Activated CD4-positive, alpha-beta T cell treated with anti-CD3 and anti-CD28 coated beads for 36 hours (primary cell): ENCODE measurements at regions not wholly inside any gene's neighbourhood (a gene's known extent, or its start where the extent isn't known, plus 50 kb on each side); places are given as distances from the start of the nearest gene placed in this dataset.

ENCODE experiments used
- ATAC-seq: fragments of 200-7000 bp; cut with Tn5 transposase; one replicate; pipeline ENCODE4 v1.10.0; 2021; ENCODE audit warnings: mild to moderate bottlenecking, moderate library complexity
- CTCF ChIA-PET: fragments of 350-600 bp; sonication (Branson Sonifier 250); formaldehyde crosslinking; loops from one replicate; lab custom pipeline; 2021; ENCODE audit warnings: antibody characterized with exemption; lab: Charles Lee
- POLR2A ChIA-PET: fragments of 350-600 bp; sonication (Branson Sonifier 250); formaldehyde crosslinking; loops from one replicate; lab custom pipeline; 2021; ENCODE audit warnings: antibody characterized with exemption, inconsistent platforms; lab: Charles Lee
- DNase-seq: peaks from one replicate; pipeline ENCODE4 v3.0.0-alpha.2; 2020
- H3K27ac Mint-ChIP-seq: one replicate; pipeline ENCODE4 v1.8.0; 2021; ENCODE audit warnings: mixed read lengths
- H3K27me3 Mint-ChIP-seq: one replicate; pipeline ENCODE4 v1.8.0; 2021; ENCODE audit warnings: mixed read lengths
- H3K36me3 Mint-ChIP-seq: one replicate; pipeline ENCODE4 v1.8.0; 2021; ENCODE audit warnings: low read depth, mixed read lengths
- H3K4me1 Mint-ChIP-seq: one replicate; pipeline ENCODE4 v1.8.0; 2021; ENCODE audit warnings: mixed read lengths
- H3K4me3 Mint-ChIP-seq: one replicate; pipeline ENCODE4 v1.8.0; 2021; ENCODE audit warnings: mild to moderate bottlenecking, moderate library complexity, mixed read lengths
- H3K9me3 Mint-ChIP-seq: one replicate; pipeline ENCODE4 v1.8.0; 2021; ENCODE audit warnings: low read depth, mixed read lengths
- intact Hi-C, 2 experiments: fragments of 100-400 bp; cut with DNase I in 1 of 2; cut with micrococcal nuclease in 1 of 2; formaldehyde crosslinking; loops; one replicate each; pipeline versions ENCODE4 v1.14.2 to v1.15.1; 2022 to 2024; cut with DNase I, micrococcal nuclease

GRCh38 chr4:58606303-58606702 lies 1496.1 kb upstream of the IGFBP7 start:
- Mint-ChIP-seq H3K27ac (no peak overlapping the region), H3K9me3 (peaks cover 2% of the 10 kb centered on the region), H3K4me1 (no peaks in the 10 kb centered on the region), H3K4me3 (no peak overlapping the region), H3K27me3 (no peaks in the 10 kb centered on the region), H3K36me3 (no peaks in the 10 kb centered on the region)
- ATAC-seq (no peak), DNase-seq (no peak)
- CTCF ChIA-PET: no interaction called here
- intact Hi-C loops: no loop called here
- POLR2A ChIA-PET: no interaction called here

GRCh38 chr4:58603951-58604350 lies 1493.8 kb upstream of the IGFBP7 start:
- ChIA-PET CTCF (no interaction called here), POLR2A (no interaction called here)
- Mint-ChIP-seq H3K4me3 (no peak overlapping the region), H3K9me3 (peaks cover 2% of the 10 kb centered on the region), H3K4me1 (no peaks in the 10 kb centered on the region), H3K27me3 (no peaks in the 10 kb centered on the region), H3K36me3 (no peaks in the 10 kb centered on the region), H3K27ac (no peak overlapping the region)
- DNase-seq (no peak), ATAC-seq (no peak)
- intact Hi-C loops: no loop called here

- Mint-ChIP-seq H3K27ac (no peak overlapping the region), H3K27me3 (no peaks in the 10 kb centered on the region), H3K9me3 (peaks cover 2% of the 10 kb centered on the region), H3K36me3 (no peaks in the 10 kb centered on the region), H3K4me3 (no peak overlapping the region), H3K4me1 (no peaks in the 10 kb centered on the region)
- DNase-seq: no peak
- intact Hi-C loops: no loop called here
- ChIA-PET CTCF (interaction anchor here (0.6 kb wide), 1 partner anchor 400 kb away, joined by 3 read pairs; no protein-coding TSS in a partner anchor), POLR2A (no interaction called here)
- ATAC-seq: no peak
Measured at GRCh38 chr4:58602731-58603359, 1492.7 kb upstream of the IGFBP7 start.

- Mint-ChIP-seq H3K9me3 (peaks cover 2% of the 10 kb centered on the region), H3K27me3 (no peaks in the 10 kb centered on the region), H3K27ac (no peak overlapping the region), H3K4me3 (no peak overlapping the region), H3K4me1 (no peaks in the 10 kb centered on the region), H3K36me3 (no peaks in the 10 kb centered on the region)
- ChIA-PET CTCF (no interaction called here), POLR2A (no interaction called here)
- no peak for DNase-seq
- no peak for ATAC-seq
- intact Hi-C loops: no loop called here
Measured at GRCh38 chr4:58602022-58602421, 1491.8 kb upstream of the IGFBP7 start.

GRCh38 chr4:58600290-58600689 lies 1490.1 kb upstream of the IGFBP7 start:
- intact Hi-C loops: no loop called here
- ATAC-seq: no peak
- no peak overlapping the region for H3K4me3 Mint-ChIP-seq

GRCh38 chr4:58590722-58591121 lies 1480.5 kb upstream of the IGFBP7 start:
- POLR2A ChIA-PET: no interaction called here
- ATAC-seq (no peak), DNase-seq (no peak)
- Mint-ChIP-seq H3K4me3 (no peak overlapping the region), H3K27me3 (no peaks in the 10 kb centered on the region), H3K9me3 (peaks cover 9% of the 10 kb centered on the region), H3K4me1 (no peaks in the 10 kb centered on the region), H3K36me3 (no peaks in the 10 kb centered on the region), H3K27ac (no peak overlapping the region)
- intact Hi-C loops: no loop called here
- CTCF ChIA-PET: no interaction called here

More at GRCh38 chr4:58600290-58600689, 1490.1 kb upstream of the IGFBP7 start:
- H3K27ac Mint-ChIP-seq: no peak overlapping the region
- H3K4me1 Mint-ChIP-seq: no peaks in the 10 kb centered on the region
- no peak for DNase-seq
- POLR2A ChIA-PET: no interaction called here
- peaks cover 2% of the 10 kb centered on the region for H3K9me3 Mint-ChIP-seq
- H3K36me3 Mint-ChIP-seq: no peaks in the 10 kb centered on the region
- H3K27me3 Mint-ChIP-seq: no peaks in the 10 kb centered on the region
- CTCF ChIA-PET: no interaction called here

- no peak overlapping the region for H3K4me3 Mint-ChIP-seq
- intact Hi-C loops: no loop called here
- H3K36me3 Mint-ChIP-seq: no peaks in the 10 kb centered on the region
- H3K4me1 Mint-ChIP-seq: no peaks in the 10 kb centered on the region
- no peak for ATAC-seq
- H3K27ac Mint-ChIP-seq: no peak overlapping the region
- no peaks in the 10 kb centered on the region for H3K27me3 Mint-ChIP-seq
- POLR2A ChIA-PET: no interaction called here
- CTCF ChIA-PET: no interaction called here
- DNase-seq: no peak
- H3K9me3 Mint-ChIP-seq: peaks cover 14% of the 10 kb centered on the region
Measured at GRCh38 chr4:58587856-58588255, 1477.7 kb upstream of the IGFBP7 start.

GRCh38 chr4:58566260-58566659 lies 1456.1 kb upstream of the IGFBP7 start:
- POLR2A ChIA-PET: no interaction called here
- H3K4me3 Mint-ChIP-seq: no peak overlapping the region
- H3K27me3 Mint-ChIP-seq: no peaks in the 10 kb centered on the region
- H3K4me1 Mint-ChIP-seq: no peaks in the 10 kb centered on the region
- no peaks in the 10 kb centered on the region for H3K36me3 Mint-ChIP-seq
- CTCF ChIA-PET: no interaction called here
- intact Hi-C loops: no loop called here
- DNase-seq: no peak
- no peak overlapping the region for H3K27ac Mint-ChIP-seq
- H3K9me3 Mint-ChIP-seq: peaks cover 3% of the 10 kb centered on the region
- ATAC-seq: no peak

GRCh38 chr4:58564695-58565475 lies 1454.7 kb upstream of the IGFBP7 start:
- POLR2A ChIA-PET: no interaction called here
- CTCF ChIA-PET: no interaction called here
- H3K4me3 Mint-ChIP-seq: no peak overlapping the region
- ATAC-seq (no peak), DNase-seq (no peak)
- H3K27ac Mint-ChIP-seq: no peak overlapping the region
- H3K36me3 Mint-ChIP-seq: no peaks in the 10 kb centered on the region
- no peaks in the 10 kb centered on the region for H3K4me1 Mint-ChIP-seq
- intact Hi-C loops: no loop called here
- H3K9me3 Mint-ChIP-seq: peaks cover 3% of the 10 kb centered on the region
- H3K27me3 Mint-ChIP-seq: no peaks in the 10 kb centered on the region

GRCh38 chr4:58561170-58561569 lies 1451.0 kb upstream of the IGFBP7 start:
- Mint-ChIP-seq H3K4me3 (no peak overlapping the region), H3K27ac (no peak overlapping the region), H3K4me1 (no peaks in the 10 kb centered on the region), H3K36me3 (no peaks in the 10 kb centered on the region), H3K9me3 (peaks cover 5% of the 10 kb centered on the region), H3K27me3 (no peaks in the 10 kb centered on the region)
- ChIA-PET CTCF (no interaction called here), POLR2A (no interaction called here)
- intact Hi-C loops: no loop called here
- ATAC-seq: no peak
- DNase-seq: no peak

- Mint-ChIP-seq H3K4me3 (no peak overlapping the region), H3K27ac (no peak overlapping the region), H3K36me3 (no peaks in the 10 kb centered on the region), H3K9me3 (peaks cover 5% of the 10 kb centered on the region), H3K27me3 (no peaks in the 10 kb centered on the region), H3K4me1 (no peaks in the 10 kb centered on the region)
- intact Hi-C loops: no loop called here
- CTCF ChIA-PET: no interaction called here
- DNase-seq (no peak), ATAC-seq (no peak)
- POLR2A ChIA-PET: no interaction called here
Measured at GRCh38 chr4:58560736-58561135, 1450.6 kb upstream of the IGFBP7 start.

GRCh38 chr4:58553679-58554078 lies 1443.5 kb upstream of the IGFBP7 start:
- POLR2A ChIA-PET: no interaction called here

More at GRCh38 chr4:58553679-58554078, 1443.5 kb upstream of the IGFBP7 start:
- Mint-ChIP-seq H3K4me1 (no peaks in the 10 kb centered on the region), H3K9me3 (peaks cover 7% of the 10 kb centered on the region), H3K27ac (no peak overlapping the region), H3K27me3 (no peaks in the 10 kb centered on the region), H3K4me3 (no peak overlapping the region), H3K36me3 (no peaks in the 10 kb centered on the region)
- CTCF ChIA-PET: no interaction called here
- intact Hi-C loops: no loop called here
- ATAC-seq: no peak
- no peak for DNase-seq
